Activated CD8-positive, alpha-beta T cell treated with anti-CD3 and anti-CD28 coated beads, Interleukin-2, amount 10 ng/mL, durations not matched to agents 7 days and 5 days (primary cell): ENCODE measurements at regions not wholly inside any gene's neighbourhood (a gene's known extent, or its start where the extent isn't known, plus 50 kb on each side); places are given as distances from the start of the nearest gene placed in this dataset.

ENCODE experiments used
- ATAC-seq: fragments of 150-1000 bp; cut with Tn5 transposase; one replicate; pipeline ENCODE4 v1.10.0; 2021; ENCODE audit warnings: moderate library complexity
- CTCF ChIA-PET: fragments of 350-600 bp; sonication (Branson Sonifier 250); formaldehyde crosslinking; loops from one replicate; lab custom pipeline; 2021; ENCODE audit warnings: antibody characterized with exemption; lab: Charles Lee
- POLR2A ChIA-PET: fragments of 350-600 bp; sonication (Branson Sonifier 250); formaldehyde crosslinking; loops from one replicate; lab custom pipeline; 2021; ENCODE audit warnings: antibody characterized with exemption; lab: Charles Lee
- DNase-seq: peaks from one replicate; pipeline ENCODE4 v3.0.0-alpha.2; 2020
- H3K27ac Mint-ChIP-seq: one replicate; pipeline ENCODE4 v1.8.0; 2021; ENCODE audit warnings: mild to moderate bottlenecking, mixed read lengths
- H3K27me3 Mint-ChIP-seq: one replicate; pipeline ENCODE4 v1.8.0; 2021; ENCODE audit warnings: low read depth, mixed read lengths
- H3K36me3 Mint-ChIP-seq: one replicate; pipeline ENCODE4 v1.8.0; 2021; ENCODE audit warnings: low read depth, mixed read lengths
- H3K4me1 Mint-ChIP-seq: one replicate; pipeline ENCODE4 v1.8.0; 2021; ENCODE audit warnings: low read depth, mixed read lengths
- H3K4me3 Mint-ChIP-seq: one replicate; pipeline ENCODE4 v1.8.0; 2021; ENCODE audit warnings: mild to moderate bottlenecking, mixed read lengths
- H3K9me3 Mint-ChIP-seq: one replicate; pipeline ENCODE4 v1.8.0; 2022; ENCODE audit warnings: mixed read lengths; ENCODE audit not compliant: insufficient read depth

DNA sequence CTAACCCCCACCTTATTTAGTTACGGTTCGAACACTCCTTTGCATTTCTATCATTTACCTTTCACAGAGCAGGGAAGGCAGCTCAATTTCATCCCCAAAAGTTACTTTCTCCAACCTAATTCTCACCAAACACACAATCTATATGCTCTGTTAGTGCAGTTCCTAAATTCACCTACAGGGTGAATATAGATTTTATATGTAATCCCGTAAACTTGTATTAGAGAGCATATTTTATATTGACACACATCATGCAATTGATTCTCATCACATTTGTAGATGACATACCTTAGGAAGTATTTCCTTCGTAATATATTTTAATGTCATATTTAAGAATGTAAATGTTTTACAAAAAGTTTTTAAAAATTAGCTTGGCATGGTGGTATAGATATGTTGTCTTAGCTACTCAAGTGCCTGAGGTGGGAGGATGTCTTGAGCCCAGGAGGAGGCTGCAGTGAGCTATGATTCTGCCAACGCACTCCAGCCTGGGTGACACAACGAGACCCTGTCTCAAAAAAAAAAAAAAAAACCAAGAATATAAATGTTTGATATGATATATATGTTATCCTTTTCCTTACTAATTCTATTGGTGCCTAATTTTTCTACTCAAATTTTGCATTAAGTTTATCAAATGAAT, 57.3 kb upstream of the TNFRSF19 start:
- POLR2A ChIA-PET = no interaction called here
- CTCF ChIA-PET = no interaction called here
- H3K9me3 Mint-ChIP-seq = no peaks in the 10 kb centered on the region

DNA sequence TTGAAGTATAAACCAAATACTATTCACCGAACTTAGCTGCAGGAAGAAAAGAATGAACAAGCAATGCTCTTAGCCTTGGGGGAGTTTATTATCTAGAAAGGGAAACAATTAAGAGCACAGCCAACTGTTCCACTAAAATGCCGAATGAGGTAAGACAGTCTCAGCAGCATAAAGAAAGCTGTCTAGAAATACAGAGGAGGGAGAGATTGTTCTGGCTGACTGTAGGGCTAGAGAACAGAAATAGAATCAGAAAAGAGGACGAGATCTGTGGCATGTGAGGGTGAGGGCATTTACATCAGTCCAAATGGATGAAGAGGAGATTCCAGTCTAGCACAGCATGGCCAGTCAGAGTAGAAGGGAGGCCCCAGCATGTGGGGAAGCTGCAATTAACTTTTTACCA, 56.8 kb upstream of the TNFRSF19 start:
- Mint-ChIP-seq H3K36me3 (no peaks in the 10 kb centered on the region), H3K27me3 (peaks cover 13% of the 10 kb centered on the region), H3K4me1 (no peaks in the 10 kb centered on the region), H3K9me3 (no peaks in the 10 kb centered on the region), H3K4me3 (no peak overlapping the region), H3K27ac (no peak overlapping the region)
- ChIA-PET POLR2A (no interaction called here), CTCF (no interaction called here)
- ATAC-seq (no peak), DNase-seq (no peak)

More for the DNA sequence above, 57.3 kb upstream of the TNFRSF19 start:
- H3K27ac Mint-ChIP-seq = no peak overlapping the region
- DNase-seq (no peak), ATAC-seq (no peak)
- no peaks in the 10 kb centered on the region for H3K4me1 Mint-ChIP-seq
- no peaks in the 10 kb centered on the region for H3K36me3 Mint-ChIP-seq
- peaks cover 13% of the 10 kb centered on the region for H3K27me3 Mint-ChIP-seq
- H3K4me3 Mint-ChIP-seq = no peak overlapping the region

DNA sequence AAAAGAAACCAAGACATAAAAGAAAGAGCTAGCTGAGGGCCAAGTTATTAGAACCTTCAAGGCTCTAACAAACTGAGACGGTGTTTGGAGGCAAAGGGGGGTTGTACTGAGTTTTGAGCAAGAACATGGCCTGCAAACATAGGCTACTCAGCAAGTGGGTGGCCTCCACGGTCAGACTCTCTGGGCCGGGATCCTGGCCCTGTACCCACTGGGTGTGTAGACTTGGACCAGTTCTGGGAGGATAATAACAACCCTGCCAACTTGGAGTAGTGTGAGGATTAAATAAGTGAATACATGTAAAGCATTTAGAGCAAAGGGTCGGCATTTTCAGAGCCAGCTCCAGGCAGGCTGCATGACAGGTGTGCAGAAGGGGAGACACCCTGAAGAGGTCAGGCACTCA, 56.1 kb upstream of the TNFRSF19 start:
- ChIA-PET CTCF (no interaction called here), POLR2A (no interaction called here)
- Mint-ChIP-seq H3K36me3 (no peaks in the 10 kb centered on the region), H3K4me1 (no peaks in the 10 kb centered on the region), H3K27me3 (peaks cover 16% of the 10 kb centered on the region), H3K4me3 (no peak overlapping the region), H3K9me3 (no peaks in the 10 kb centered on the region), H3K27ac (no peak overlapping the region)
- ATAC-seq = no peak
- DNase-seq = no peak

GRCh38 chr13:23515116-23515515, 55.1 kb upstream of the TNFRSF19 start:
- POLR2A ChIA-PET = no interaction called here
- Mint-ChIP-seq H3K36me3 (no peaks in the 10 kb centered on the region), H3K9me3 (no peaks in the 10 kb centered on the region), H3K27me3 (peaks cover 16% of the 10 kb centered on the region), H3K27ac (no peak overlapping the region), H3K4me1 (no peaks in the 10 kb centered on the region), H3K4me3 (no peak overlapping the region)
- CTCF ChIA-PET = no interaction called here
- DNase-seq = no peak
- no peak for ATAC-seq

DNA sequence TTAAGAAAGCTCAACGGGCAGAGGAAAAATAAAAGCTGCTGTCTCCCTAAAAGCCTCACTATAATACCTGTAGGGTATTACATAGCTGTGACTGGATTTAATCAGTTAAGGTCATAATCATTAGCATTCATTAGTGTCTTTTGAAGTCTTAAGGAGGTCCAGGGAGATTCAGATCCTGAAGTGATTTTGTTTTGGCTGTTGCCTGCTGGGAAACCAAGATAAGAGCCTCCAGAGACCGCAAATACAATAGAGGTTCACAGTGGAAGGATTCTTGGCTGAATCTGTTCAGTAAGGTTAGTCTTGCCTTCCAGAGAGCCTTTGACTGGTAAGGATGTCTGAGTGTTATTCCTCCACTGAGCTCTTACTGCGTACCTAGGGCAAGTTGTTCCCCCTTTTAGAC, 54.0 kb upstream of the TNFRSF19 start:
- DNase-seq (no peak), ATAC-seq (no peak)
- ChIA-PET POLR2A (no interaction called here), CTCF (no interaction called here)
- no peaks in the 10 kb centered on the region for H3K36me3 Mint-ChIP-seq
- peaks cover 16% of the 10 kb centered on the region for H3K27me3 Mint-ChIP-seq
- no peaks in the 10 kb centered on the region for H3K4me1 Mint-ChIP-seq
- H3K9me3 Mint-ChIP-seq = no peaks in the 10 kb centered on the region
- no peak overlapping the region for H3K4me3 Mint-ChIP-seq
- H3K27ac Mint-ChIP-seq = no peak overlapping the region

GRCh38 chr13:23516702-23517101, 53.5 kb upstream of the TNFRSF19 start:
- no peaks in the 10 kb centered on the region for H3K9me3 Mint-ChIP-seq
- ChIA-PET CTCF (no interaction called here), POLR2A (no interaction called here)
- H3K27ac Mint-ChIP-seq = no peak overlapping the region
- no peaks in the 10 kb centered on the region for H3K36me3 Mint-ChIP-seq
- H3K4me1 Mint-ChIP-seq = no peaks in the 10 kb centered on the region
- ATAC-seq (no peak), DNase-seq (no peak)
- no peak overlapping the region for H3K4me3 Mint-ChIP-seq
- H3K27me3 Mint-ChIP-seq = peaks cover 16% of the 10 kb centered on the region

- CTCF ChIA-PET = no interaction called here
- Mint-ChIP-seq H3K4me3 (no peak overlapping the region), H3K9me3 (no peaks in the 10 kb centered on the region), H3K27me3 (peaks cover 18% of the 10 kb centered on the region), H3K4me1 (no peaks in the 10 kb centered on the region), H3K27ac (no peak overlapping the region), H3K36me3 (no peaks in the 10 kb centered on the region)
- POLR2A ChIA-PET = no interaction called here
- ATAC-seq (no peak), DNase-seq (no peak)
Measured at GRCh38 chr13:23518231-23518630, 52.0 kb upstream of the TNFRSF19 start.
